ENCODE measurements at regions not wholly inside any gene's neighbourhood (a gene's known extent, or its start where the extent isn't known, plus 50 kb on each side); places are given as distances from the start of the nearest gene placed in this dataset.

GRCh38 chr2:239749272-239749873 is 275.8 kb downstream of the NDUFA10 start:
- TF ChIP-seq FOXP2 (optimal IDR thresholded peaks at IDR 0.05; ENCODE audit: borderline replicate concordance, extremely low read depth, extremely low read length, insufficient read depth) (no peak), TAF1 (IDR thresholded peaks at IDR 0.05; ENCODE audit: borderline replicate concordance, insufficient read depth, low read length) (no peak), REST (IDR thresholded peaks at IDR 0.05; ENCODE audit: insufficient read depth in 1 of 2, low read depth in 2 of 2, low read length in 2 of 2) (no peak), POLR2AphosphoS5 (IDR thresholded peaks at IDR 0.05; ENCODE audit: low read depth, low read length) (no peak), SIN3A (IDR thresholded peaks at IDR 0.05; ENCODE audit: borderline replicate concordance, insufficient read depth, low read length) (no peak)

GRCh38 chr2:239748811-239749210 is 276.3 kb downstream of the NDUFA10 start:
- TF ChIP-seq TAF1 (IDR thresholded peaks at IDR 0.05; ENCODE audit: borderline replicate concordance, insufficient read depth, low read length) (no peak), SIN3A (IDR thresholded peaks at IDR 0.05; ENCODE audit: borderline replicate concordance, insufficient read depth, low read length) (no peak), POLR2AphosphoS5 (IDR thresholded peaks at IDR 0.05; ENCODE audit: low read depth, low read length) (no peak), FOXP2 (optimal IDR thresholded peaks at IDR 0.05; ENCODE audit: borderline replicate concordance, extremely low read depth, extremely low read length, insufficient read depth) (no peak), REST (IDR thresholded peaks at IDR 0.05; ENCODE audit: insufficient read depth in 1 of 2, low read depth in 2 of 2, low read length in 2 of 2) (no peak)

GRCh38 chr2:239747771-239748170 is 277.4 kb downstream of the NDUFA10 start:
- TF ChIP-seq SIN3A (IDR thresholded peaks at IDR 0.05; ENCODE audit: borderline replicate concordance, insufficient read depth, low read length), result no peak

- TF ChIP-seq SIN3A (IDR thresholded peaks at IDR 0.05; ENCODE audit: borderline replicate concordance, insufficient read depth, low read length) (no peak), POLR2AphosphoS5 (IDR thresholded peaks at IDR 0.05; ENCODE audit: low read depth, low read length) (no peak), TAF1 (IDR thresholded peaks at IDR 0.05; ENCODE audit: borderline replicate concordance, insufficient read depth, low read length) (no peak), FOXP2 (optimal IDR thresholded peaks at IDR 0.05; ENCODE audit: borderline replicate concordance, extremely low read depth, extremely low read length, insufficient read depth) (no peak)
These were observed 277.9 kb downstream of the NDUFA10 start for GRCh38 chr2:239747274-239747673.

GRCh38 chr2:239746559-239747246 is 278.4 kb downstream of the NDUFA10 start:
- no peak for TF ChIP-seq TAF1 (IDR thresholded peaks at IDR 0.05; ENCODE audit: borderline replicate concordance, insufficient read depth, low read length)
- TF ChIP-seq REST (IDR thresholded peaks at IDR 0.05; ENCODE audit: insufficient read depth in 1 of 2, low read depth in 2 of 2, low read length in 2 of 2), result no peak

- TF ChIP-seq REST (IDR thresholded peaks at IDR 0.05; ENCODE audit: insufficient read depth in 1 of 2, low read depth in 2 of 2, low read length in 2 of 2), result no peak
These were observed 279.5 kb downstream of the NDUFA10 start for GRCh38 chr2:239745386-239746227.
